B cell (primary cell): ENCODE measurements at regions not wholly inside any gene's neighbourhood (a gene's known extent, or its start where the extent isn't known, plus 50 kb on each side); places are given as distances from the start of the nearest gene placed in this dataset.

Source experiments
- ATAC-seq: fragments of 200-7000 bp; cut with Tn5 transposase; one replicate; pipeline ENCODE4 v1.10.0; 2021; ENCODE audit warnings: low read depth, mild to moderate bottlenecking, moderate number of reproducible peaks, moderate library complexity
- CTCF ChIA-PET: fragments of 350-600 bp; sonication (Branson Sonifier 250); formaldehyde crosslinking; loops from one replicate; lab custom pipeline; 2021; ENCODE audit warnings: antibody characterized with exemption, inconsistent platforms; lab: Charles Lee
- POLR2A ChIA-PET: fragments of 350-600 bp; sonication (Branson Sonifier 250); formaldehyde crosslinking; loops from one replicate; lab custom pipeline; 2021; ENCODE audit warnings: antibody characterized with exemption; lab: Charles Lee
- DNase-seq: peaks from one replicate; pipeline ENCODE4 v3.0.0; 2013
- H2AFZ ChIP-seq: 2 replicates; pipeline ENCODE4 v1.6.1; 2012; ENCODE audit warnings: mild to moderate bottlenecking, low read depth, low read length; ENCODE audit not compliant: insufficient read depth, poor library complexity, severe bottlenecking
- H3K27ac ChIP-seq, 2 donors: 1 replicate in 1 of 2; 2 replicates in 1 of 2; pipeline ENCODE4 v1.5.1; 2012 to 2013; ENCODE audit warnings: low read length in 2 of 2, mild to moderate bottlenecking in 2 of 2, moderate library complexity in 1 of 2
- H3K27me3 ChIP-seq, 4 experiments: fragments of 200-600 bp in 1 of 4; sonication (generic) in 1 of 4; replicated peaks in 1 of 4; 1 replicate in 2 of 4; 2 replicates in 2 of 4; pipeline versions ENCODE4 v1.6.1 to v1.7.0; 2013 to 2016; ENCODE audit warnings: low read length in 3 of 4, mild to moderate bottlenecking in 2 of 4, mixed read lengths in 1 of 4, moderate library complexity in 1 of 4; ENCODE audit not compliant: insufficient read depth in 4 of 4, control insufficient read depth in 3 of 4; ENCODE audit errors: control extremely low read depth in 1 of 4
- H3K36me3 ChIP-seq, 2 experiments: replicated peaks in 1 of 2; 1 replicate in 1 of 2; 2 replicates in 1 of 2; pipeline versions ENCODE4 v1.6.1 to v1.7.1; 2013; ENCODE audit warnings: low read length in 1 of 2; ENCODE audit not compliant: insufficient read depth in 2 of 2, control insufficient read depth in 1 of 2; ENCODE audit errors: control extremely low read depth in 1 of 2, extremely low read depth in 1 of 2
- H3K4me1 ChIP-seq, 2 donors: fragments of 200-600 bp in 1 of 2; sonication (generic) in 1 of 2; 1 replicate in 1 of 2; 2 replicates in 1 of 2; pipeline versions ENCODE4 v1.5.1 to v1.6.1; 2013 to 2017; ENCODE audit warnings: low read length in 2 of 2; ENCODE audit not compliant: control insufficient read depth in 2 of 2, insufficient read depth in 2 of 2
- H3K4me2 ChIP-seq: replicated peaks from 2 replicates; pipeline ENCODE3; 2012; ENCODE audit warnings: mild to moderate bottlenecking, low read depth, low read length; ENCODE audit not compliant: poor library complexity, severe bottlenecking
- H3K4me3 ChIP-seq, 5 experiments: fragments of 200-600 bp in 1 of 5; sonication (generic) in 1 of 5; 1 replicate in 3 of 5; 2 replicates in 2 of 5; pipeline versions ENCODE4 v1.5.1 to v1.7.0; 2011 to 2016; ENCODE audit warnings: low read length in 4 of 5, mild to moderate bottlenecking in 4 of 5, low read depth in 2 of 5, control low read depth in 1 of 5, moderate library complexity in 1 of 5; ENCODE audit not compliant: insufficient read depth in 1 of 5; ENCODE audit errors: control extremely low read depth in 1 of 5, extremely low read depth in 1 of 5
- H3K79me2 ChIP-seq: fragments of 200-600 bp; sonication (generic); one replicate; pipeline ENCODE4 v1.6.0; 2016; ENCODE audit warnings: low read length; ENCODE audit not compliant: control insufficient read depth, insufficient read depth
- H3K9ac ChIP-seq: fragments of 200-600 bp; sonication (generic); 2 replicates; pipeline ENCODE4 v1.6.1; 2017; ENCODE audit warnings: mild to moderate bottlenecking, low read length, moderate library complexity
- H3K9me3 ChIP-seq, 3 donors: one replicate each; pipeline versions ENCODE4 v1.6.1 to v1.7.1; 2013; ENCODE audit warnings: low read length in 2 of 3; ENCODE audit not compliant: control insufficient read depth in 2 of 3, insufficient read depth in 1 of 3; ENCODE audit errors: control extremely low read depth in 1 of 3
- H4K20me1 ChIP-seq: 2 replicates; pipeline ENCODE4 v1.6.0; 2012; ENCODE audit warnings: mild to moderate bottlenecking, low read length; ENCODE audit not compliant: insufficient read depth, control insufficient read depth, poor library complexity, severe bottlenecking
- H3K27ac Mint-ChIP-seq: one replicate; pipeline ENCODE4 v1.8.0; 2021; ENCODE audit warnings: mixed read lengths
- H3K27me3 Mint-ChIP-seq: one replicate; pipeline ENCODE4 v1.8.0; 2021; ENCODE audit warnings: mixed read lengths
- H3K4me1 Mint-ChIP-seq: one replicate; pipeline ENCODE4 v1.8.0; 2021; ENCODE audit warnings: mixed read lengths
- H3K4me3 Mint-ChIP-seq: one replicate; pipeline ENCODE4 v1.8.0; 2021; ENCODE audit warnings: mixed read lengths
- H3K9me3 Mint-ChIP-seq: one replicate; pipeline ENCODE4 v1.8.0; 2022; ENCODE audit warnings: mixed read lengths; ENCODE audit not compliant: insufficient read depth
- CTCF ChIP-seq: fragments of 200-600 bp; IDR thresholded peaks from one replicate; pipeline ENCODE4 v1.8.0; 2022; ENCODE audit warnings: antibody characterized with exemption, mild to moderate bottlenecking
- EZH2 ChIP-seq: IDR thresholded peaks from 2 replicates; pipeline ENCODE4 v1.6.1; 2012; ENCODE audit warnings: borderline replicate concordance, low read depth, mild to moderate bottlenecking, moderate library complexity, low read length; ENCODE audit not compliant: insufficient read depth, poor library complexity, severe bottlenecking
- WGBS: methylation state at CpG from one replicate; pipeline ENCODE4 v1.1.5; 2013; ENCODE audit warnings: missing lambda C conversion rate; ENCODE audit not compliant: insufficient coverage; 5-methylcytosine and 5-hydroxymethylcytosine counted together
- intact Hi-C: fragments of 100-400 bp; cut with micrococcal nuclease; formaldehyde crosslinking; loops from one replicate; pipeline ENCODE4 v1.10.0; 2022

GRCh38 chr16:63553980-63554379 lies 1517.7 kb upstream of the CDH8 start:
- Histone ChIP-seq H3K27ac (no peak overlapping the region), H3K9ac (no peak overlapping the region), H3K4me1 (no peaks in the 10 kb centered on the region), H3K4me2 (no peak overlapping the region), H4K20me1 (no peaks in the 10 kb centered on the region), H3K79me2 (no peaks in the 10 kb centered on the region), H3K9me3 (peaks cover 0 to 3% (median 0%) of the 10 kb centered on the region in 3 donors), H3K36me3 (no peaks in the 10 kb centered on the region), H2AFZ (no peak overlapping the region), H3K4me3 (no peak overlapping the region), H3K27me3 (no peaks in the 10 kb centered on the region)
- H3K9me3 Mint-ChIP-seq = peaks cover 3% of the 10 kb centered on the region
- no peak overlapping the region for H3K27ac Mint-ChIP-seq
- no peaks in the 10 kb centered on the region for H3K4me1 Mint-ChIP-seq
- ChIA-PET POLR2A (no interaction called here), CTCF (no interaction called here)
- H3K27me3 Mint-ChIP-seq = no peaks in the 10 kb centered on the region
- intact Hi-C loops = no loop called here
- no peak for ATAC-seq
- no peak for TF ChIP-seq CTCF
- no peak for TF ChIP-seq EZH2
- WGBS = 100% methylated on average over 1 of the region's 1 CpG
- no peak overlapping the region for H3K4me3 Mint-ChIP-seq
- DNase-seq = no peak

- ChIA-PET POLR2A (no interaction called here), CTCF (no interaction called here)
- intact Hi-C loops = no loop called here
- Mint-ChIP-seq H3K4me1 (no peaks in the 10 kb centered on the region), H3K27me3 (no peaks in the 10 kb centered on the region), H3K27ac (no peak overlapping the region), H3K4me3 (no peak overlapping the region), H3K9me3 (no peaks in the 10 kb centered on the region)
- H2AFZ ChIP-seq = no peak overlapping the region
- H3K4me2 ChIP-seq = no peak overlapping the region
- H3K79me2 ChIP-seq = no peaks in the 10 kb centered on the region
- no peaks in the 10 kb centered on the region for H3K9me3 ChIP-seq
- H3K27ac ChIP-seq = no peak overlapping the region
- TF ChIP-seq EZH2 = no peak
- TF ChIP-seq CTCF = no peak
- ATAC-seq (no peak), DNase-seq (no peak)
- no peak overlapping the region for H3K9ac ChIP-seq
- no peaks in the 10 kb centered on the region for H3K4me1 ChIP-seq
- no peak overlapping the region for H3K4me3 ChIP-seq
- no CpG with 5 or more reads among the region's 2 CpGs for WGBS
- no peaks in the 10 kb centered on the region for H3K27me3 ChIP-seq
- H3K36me3 ChIP-seq = no peaks in the 10 kb centered on the region
- H4K20me1 ChIP-seq = no peaks in the 10 kb centered on the region
Measured at GRCh38 chr16:63539276-63539675, 1503.0 kb upstream of the CDH8 start.
